Endodermal cell (in vitro differentiated cells): ENCODE measurements at regions not wholly inside any gene's neighbourhood (a gene's known extent, or its start where the extent isn't known, plus 50 kb on each side); places are given as distances from the start of the nearest gene placed in this dataset.

Experiments used
- DNase-seq: peaks from one replicate; pipeline ENCODE4 v3.0.0-alpha.2; 2017
- H3K27ac ChIP-seq: 2 replicates; pipeline ENCODE4 v1.5.1; 2013; ENCODE audit warnings: mild to moderate bottlenecking, low read depth, low read length, moderate library complexity
- H3K27me3 ChIP-seq: 2 replicates; pipeline ENCODE4 v1.6.1; 2013; ENCODE audit warnings: mild to moderate bottlenecking, low read length, moderate library complexity; ENCODE audit not compliant: insufficient read depth, control insufficient read depth, poor library complexity, severe bottlenecking
- H3K36me3 ChIP-seq: 2 replicates; pipeline ENCODE4 v1.7.0; 2013; ENCODE audit warnings: mild to moderate bottlenecking, low read length, moderate library complexity; ENCODE audit not compliant: control insufficient read depth, insufficient read depth
- H3K4me1 ChIP-seq: one replicate; pipeline ENCODE4 v1.7.0; 2013; ENCODE audit warnings: low read length; ENCODE audit not compliant: control insufficient read depth, insufficient read depth
- H3K4me3 ChIP-seq: 2 replicates; pipeline ENCODE4 v1.5.1; 2013; ENCODE audit warnings: mild to moderate bottlenecking, low read length, moderate library complexity
- H3K9ac ChIP-seq: 2 replicates; pipeline ENCODE4 v1.6.1; 2013; ENCODE audit warnings: mild to moderate bottlenecking, low read length, moderate library complexity; ENCODE audit not compliant: poor library complexity, severe bottlenecking; ENCODE audit errors: extremely low read depth
- H3K9me3 ChIP-seq: 2 replicates; pipeline ENCODE4 v1.6.1; 2013; ENCODE audit warnings: mild to moderate bottlenecking, low read length, moderate library complexity; ENCODE audit not compliant: control insufficient read depth
- H3K27ac Mint-ChIP-seq: 2 replicates; pipeline ENCODE4 v1.8.0; 2020; ENCODE audit warnings: mixed read lengths
- H3K27me3 Mint-ChIP-seq: 2 replicates; pipeline ENCODE4 v1.8.0; 2021; ENCODE audit warnings: mild to moderate bottlenecking, mixed read lengths; ENCODE audit not compliant: insufficient read depth
- H3K36me3 Mint-ChIP-seq: 2 replicates; pipeline ENCODE4 v1.8.0; 2020; ENCODE audit warnings: low read depth, mixed read lengths
- H3K4me1 Mint-ChIP-seq: 2 replicates; pipeline ENCODE4 v1.8.0; 2020; ENCODE audit warnings: mixed read lengths
- H3K4me3 Mint-ChIP-seq: 2 replicates; pipeline ENCODE4 v1.8.0; 2020; ENCODE audit warnings: mild to moderate bottlenecking, moderate library complexity, mixed read lengths
- H3K9me3 Mint-ChIP-seq: 2 replicates; pipeline ENCODE4 v1.8.0; 2020; ENCODE audit warnings: mild to moderate bottlenecking, mixed read lengths
- CTCF ChIP-seq: fragments of 200-600 bp; sonication (generic); conservative IDR thresholded peaks from 2 replicates; pipeline ENCODE4 v1.5.0; 2021; ENCODE audit warnings: antibody characterized with exemption, mild to moderate bottlenecking
- WGBS, 2 experiments: methylation state at CpG; one replicate each; pipeline versions ENCODE4 v1.1.5 to v1.1.7; 2013; ENCODE audit warnings: missing lambda C conversion rate in 2 of 2, mixed read lengths in 1 of 2; ENCODE audit not compliant: insufficient coverage in 1 of 2, insufficient read length in 1 of 2; 5-methylcytosine and 5-hydroxymethylcytosine counted together

GRCh38 chrX:95065151-95065550 lies 1391.1 kb downstream of the FAM133A start:
- H3K27me3 ChIP-seq: no peaks in the 10 kb centered on the region
- no peaks in the 10 kb centered on the region for H3K9me3 Mint-ChIP-seq
- H3K27me3 Mint-ChIP-seq: no peaks in the 10 kb centered on the region
- WGBS, 2 experiments: no CpG with 5 or more reads among the region's 1 CpG
- H3K27ac Mint-ChIP-seq: no peak overlapping the region
- no peaks in the 10 kb centered on the region for H3K4me1 ChIP-seq
- no peaks in the 10 kb centered on the region for H3K4me1 Mint-ChIP-seq
- no peak overlapping the region for H3K4me3 ChIP-seq
- no peaks in the 10 kb centered on the region for H3K9me3 ChIP-seq
- no peak for TF ChIP-seq CTCF
- H3K36me3 Mint-ChIP-seq: no peaks in the 10 kb centered on the region
- no peak for DNase-seq
- H3K4me3 Mint-ChIP-seq: no peak overlapping the region
- no peak overlapping the region for H3K27ac ChIP-seq
- no peak overlapping the region for H3K9ac ChIP-seq
- H3K36me3 ChIP-seq: no peaks in the 10 kb centered on the region

GRCh38 chrX:95071052-95071451 lies 1397.0 kb downstream of the FAM133A start:
- H3K9me3 ChIP-seq: no peaks in the 10 kb centered on the region
- H3K36me3 ChIP-seq: no peaks in the 10 kb centered on the region
- no peak overlapping the region for H3K27ac ChIP-seq
- no peaks in the 10 kb centered on the region for H3K27me3 Mint-ChIP-seq
- no peak overlapping the region for H3K27ac Mint-ChIP-seq
- no peak overlapping the region for H3K4me3 ChIP-seq
- no peaks in the 10 kb centered on the region for H3K4me1 ChIP-seq
- H3K4me1 Mint-ChIP-seq: peaks cover 12% of the 10 kb centered on the region
- peak; percentile 61 for TF ChIP-seq CTCF
- H3K9ac ChIP-seq: no peak overlapping the region
- WGBS, 2 experiments: no CpG with 5 or more reads among the region's 1 CpG
- no peak for DNase-seq
- H3K36me3 Mint-ChIP-seq: no peaks in the 10 kb centered on the region
- no peak overlapping the region for H3K4me3 Mint-ChIP-seq
- H3K9me3 Mint-ChIP-seq: no peaks in the 10 kb centered on the region
- H3K27me3 ChIP-seq: no peaks in the 10 kb centered on the region

GRCh38 chrX:95071621-95072020 lies 1397.6 kb downstream of the FAM133A start:
- H3K9me3 ChIP-seq: no peaks in the 10 kb centered on the region
- no peaks in the 10 kb centered on the region for H3K36me3 Mint-ChIP-seq
- no peak overlapping the region for H3K27ac ChIP-seq
- H3K4me3 ChIP-seq: no peak overlapping the region
- H3K4me1 ChIP-seq: no peaks in the 10 kb centered on the region
- DNase-seq: peak; percentile 39
- TF ChIP-seq CTCF: no peak
- no peak overlapping the region for H3K4me3 Mint-ChIP-seq
- peaks cover 16% of the 10 kb centered on the region for H3K4me1 Mint-ChIP-seq
- H3K9me3 Mint-ChIP-seq: no peaks in the 10 kb centered on the region
- no peak overlapping the region for H3K27ac Mint-ChIP-seq
- 60 to 86% methylated on average over 1 to 5 of the region's 5 CpGs for WGBS, 2 experiments
- no peaks in the 10 kb centered on the region for H3K27me3 ChIP-seq
- H3K27me3 Mint-ChIP-seq: no peaks in the 10 kb centered on the region
- no peak overlapping the region for H3K9ac ChIP-seq
- no peaks in the 10 kb centered on the region for H3K36me3 ChIP-seq
